HEK293 (cell line): ENCODE measurements at regions not wholly inside any gene's neighbourhood (a gene's known extent, or its start where the extent isn't known, plus 50 kb on each side); places are given as distances from the start of the nearest gene placed in this dataset.

Experiments used
- CTCF ChIA-PET: fragments of 350-600 bp; formaldehyde crosslinking; extraction: SDS; loops from one replicate; lab custom pipeline; 2021; ENCODE audit warnings: antibody characterized with exemption; lab: Yijun Ruan, JAX
- POLR2A ChIA-PET: fragments of 300-600 bp; formaldehyde crosslinking; extraction: SDS; loops from one replicate; lab custom pipeline; 2020; ENCODE audit warnings: antibody characterized with exemption, inconsistent platforms; lab: Yijun Ruan, JAX
- H3K27ac ChIP-seq: fragments of 200-500 bp; sonication (Bioruptor generic); 2 replicates; pipeline ENCODE4 v1.5.1; 2014; ENCODE audit warnings: low read depth, low read length, control low read depth, inconsistent platforms; ENCODE audit errors: extremely low read depth
- H3K36me3 ChIP-seq, 2 experiments: fragments of 200-500 bp in 1 of 2; sonication (Bioruptor generic) in 1 of 2; 1 replicate in 1 of 2; 2 replicates in 1 of 2; pipeline ENCODE4 v1.5.1; 2014 to 2017; ENCODE audit warnings: inconsistent platforms in 2 of 2, low read length in 2 of 2; ENCODE audit not compliant: control insufficient read depth in 2 of 2, insufficient read depth in 1 of 2
- H3K4me1 ChIP-seq: fragments of 200-500 bp; sonication (Bioruptor generic); 2 replicates; pipeline ENCODE4 v1.5.1; 2014; ENCODE audit warnings: mild to moderate bottlenecking, low read length, inconsistent platforms; ENCODE audit not compliant: control insufficient read depth, insufficient read depth
- H3K4me3 ChIP-seq: 2 replicates; pipeline ENCODE4 v1.5.1; 2011; ENCODE audit warnings: low read depth, mild to moderate bottlenecking, control low read depth, low read length, moderate library complexity
- H3K9me3 ChIP-seq: fragments of 200-500 bp; sonication (Bioruptor generic); 2 replicates; pipeline ENCODE4 v1.5.1; 2014; ENCODE audit warnings: low read depth, low read length, inconsistent platforms; ENCODE audit not compliant: control insufficient read depth, insufficient read depth
- GLIS1 ChIP-seq: fragments of 450-650 bp; formaldehyde crosslinking; IDR thresholded peaks from 2 replicates; pipeline ENCODE4 v1.5.1; 2016; ENCODE audit warnings: missing biosample characterization, missing genetic modification characterization
- HOXC10 ChIP-seq: sonication (generic); formaldehyde crosslinking; IDR thresholded peaks from 2 replicates; pipeline ENCODE4 v1.8.1; 2023; ENCODE audit warnings: mild to moderate bottlenecking, missing genetic modification reagents
- IKZF3 ChIP-seq: fragments of 450-650 bp; IDR thresholded peaks from 2 replicates; pipeline ENCODE4 v1.5.0; 2018; ENCODE audit warnings: missing biosample characterization, mild to moderate bottlenecking, missing genetic modification characterization, moderate library complexity
- ZNF184 ChIP-seq: fragments of 450-650 bp; IDR thresholded peaks from 2 replicates; pipeline ENCODE4 v1.5.1; 2018; ENCODE audit warnings: missing biosample characterization, mild to moderate bottlenecking, missing genetic modification characterization
- ZNF23 ChIP-seq: fragments of 450-650 bp; formaldehyde crosslinking; IDR thresholded peaks from 2 replicates; pipeline ENCODE4 v1.5.1; 2016; ENCODE audit warnings: missing biosample characterization, missing genetic modification characterization, borderline replicate concordance
- ZNF366 ChIP-seq: fragments of 450-650 bp; formaldehyde crosslinking; conservative IDR thresholded peaks from 2 replicates; pipeline ENCODE4 v1.5.1; 2016; ENCODE audit warnings: missing biosample characterization, missing genetic modification characterization
- ZNF391 ChIP-seq: fragments of 450-650 bp; formaldehyde crosslinking; IDR thresholded peaks from 2 replicates; pipeline ENCODE4 v1.5.1; 2016; ENCODE audit warnings: low read depth, missing biosample characterization, missing genetic modification characterization, borderline replicate concordance
- ZNF426 ChIP-seq: fragments of 450-650 bp; formaldehyde crosslinking; IDR thresholded peaks from 2 replicates; pipeline ENCODE4 v1.5.1; 2017; ENCODE audit warnings: missing biosample characterization, missing genetic modification characterization, mild to moderate bottlenecking, inconsistent platforms, moderate library complexity
- ZNF555 ChIP-seq: fragments of 450-650 bp; formaldehyde crosslinking; conservative IDR thresholded peaks from 2 replicates; pipeline ENCODE4 v1.5.1; 2017; ENCODE audit warnings: missing biosample characterization, mild to moderate bottlenecking, missing genetic modification characterization, inconsistent platforms
- ZNF830 ChIP-seq: fragments of 450-650 bp; IDR thresholded peaks from 2 replicates; pipeline ENCODE4 v1.5.0; 2018; ENCODE audit warnings: missing biosample characterization, missing genetic modification characterization, low read depth, mild to moderate bottlenecking, moderate library complexity
- TF ChIP-seq, protein P1 (sequence below): fragments of 450-650 bp; formaldehyde crosslinking; IDR thresholded peaks from 2 replicates; pipeline ENCODE4 v1.5.1; 2016; ENCODE audit warnings: missing biosample characterization, missing genetic modification characterization, borderline replicate concordance
- TF ChIP-seq, protein P2 (sequence below): fragments of 450-650 bp; formaldehyde crosslinking; IDR thresholded peaks from 2 replicates; pipeline ENCODE4 v1.5.1; 2016; ENCODE audit warnings: missing biosample characterization, missing genetic modification characterization
- TF ChIP-seq, protein P3 (sequence below): fragments of 450-650 bp; formaldehyde crosslinking; IDR thresholded peaks from 2 replicates; pipeline ENCODE4 v1.5.1; 2017; ENCODE audit warnings: missing biosample characterization, missing genetic modification characterization
- TF ChIP-seq, protein P4 (sequence below): fragments of 450-650 bp; formaldehyde crosslinking; IDR thresholded peaks from 2 replicates; pipeline ENCODE4 v1.5.1; 2016; ENCODE audit warnings: missing biosample characterization, missing genetic modification characterization

DNA sequence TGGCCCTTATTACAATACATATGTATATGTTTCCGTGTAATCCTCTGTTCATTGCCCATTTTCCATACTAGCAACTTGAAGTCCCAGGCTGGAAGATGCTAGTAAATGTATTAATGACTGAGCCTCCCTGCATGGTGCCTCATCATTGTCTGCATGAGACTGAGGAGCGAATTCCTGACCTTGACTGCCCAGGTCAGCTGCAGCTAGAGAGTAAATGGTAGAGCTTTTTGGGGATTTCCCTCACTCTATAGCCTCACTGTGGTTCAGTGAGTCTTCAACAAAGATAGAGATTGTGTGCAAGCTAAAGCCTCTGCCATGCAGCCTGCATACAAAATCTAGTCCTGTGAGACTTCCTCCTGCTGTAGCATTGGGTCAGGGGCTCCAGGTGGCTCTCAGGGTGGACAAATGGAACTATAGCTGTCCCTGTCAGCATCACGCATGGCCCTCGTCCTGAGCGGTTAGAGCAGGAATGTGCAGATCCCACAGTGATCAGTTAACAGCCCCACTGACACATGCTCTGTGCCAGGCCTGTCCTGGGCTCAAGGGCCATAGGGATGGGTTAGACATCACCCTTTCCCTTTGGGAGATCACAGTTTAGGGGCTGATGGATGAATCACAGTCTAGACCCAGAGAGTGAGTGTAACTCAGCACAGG is 741.7 kb downstream of the MATN1 start (continued):
- TF ChIP-seq, protein P1, sequence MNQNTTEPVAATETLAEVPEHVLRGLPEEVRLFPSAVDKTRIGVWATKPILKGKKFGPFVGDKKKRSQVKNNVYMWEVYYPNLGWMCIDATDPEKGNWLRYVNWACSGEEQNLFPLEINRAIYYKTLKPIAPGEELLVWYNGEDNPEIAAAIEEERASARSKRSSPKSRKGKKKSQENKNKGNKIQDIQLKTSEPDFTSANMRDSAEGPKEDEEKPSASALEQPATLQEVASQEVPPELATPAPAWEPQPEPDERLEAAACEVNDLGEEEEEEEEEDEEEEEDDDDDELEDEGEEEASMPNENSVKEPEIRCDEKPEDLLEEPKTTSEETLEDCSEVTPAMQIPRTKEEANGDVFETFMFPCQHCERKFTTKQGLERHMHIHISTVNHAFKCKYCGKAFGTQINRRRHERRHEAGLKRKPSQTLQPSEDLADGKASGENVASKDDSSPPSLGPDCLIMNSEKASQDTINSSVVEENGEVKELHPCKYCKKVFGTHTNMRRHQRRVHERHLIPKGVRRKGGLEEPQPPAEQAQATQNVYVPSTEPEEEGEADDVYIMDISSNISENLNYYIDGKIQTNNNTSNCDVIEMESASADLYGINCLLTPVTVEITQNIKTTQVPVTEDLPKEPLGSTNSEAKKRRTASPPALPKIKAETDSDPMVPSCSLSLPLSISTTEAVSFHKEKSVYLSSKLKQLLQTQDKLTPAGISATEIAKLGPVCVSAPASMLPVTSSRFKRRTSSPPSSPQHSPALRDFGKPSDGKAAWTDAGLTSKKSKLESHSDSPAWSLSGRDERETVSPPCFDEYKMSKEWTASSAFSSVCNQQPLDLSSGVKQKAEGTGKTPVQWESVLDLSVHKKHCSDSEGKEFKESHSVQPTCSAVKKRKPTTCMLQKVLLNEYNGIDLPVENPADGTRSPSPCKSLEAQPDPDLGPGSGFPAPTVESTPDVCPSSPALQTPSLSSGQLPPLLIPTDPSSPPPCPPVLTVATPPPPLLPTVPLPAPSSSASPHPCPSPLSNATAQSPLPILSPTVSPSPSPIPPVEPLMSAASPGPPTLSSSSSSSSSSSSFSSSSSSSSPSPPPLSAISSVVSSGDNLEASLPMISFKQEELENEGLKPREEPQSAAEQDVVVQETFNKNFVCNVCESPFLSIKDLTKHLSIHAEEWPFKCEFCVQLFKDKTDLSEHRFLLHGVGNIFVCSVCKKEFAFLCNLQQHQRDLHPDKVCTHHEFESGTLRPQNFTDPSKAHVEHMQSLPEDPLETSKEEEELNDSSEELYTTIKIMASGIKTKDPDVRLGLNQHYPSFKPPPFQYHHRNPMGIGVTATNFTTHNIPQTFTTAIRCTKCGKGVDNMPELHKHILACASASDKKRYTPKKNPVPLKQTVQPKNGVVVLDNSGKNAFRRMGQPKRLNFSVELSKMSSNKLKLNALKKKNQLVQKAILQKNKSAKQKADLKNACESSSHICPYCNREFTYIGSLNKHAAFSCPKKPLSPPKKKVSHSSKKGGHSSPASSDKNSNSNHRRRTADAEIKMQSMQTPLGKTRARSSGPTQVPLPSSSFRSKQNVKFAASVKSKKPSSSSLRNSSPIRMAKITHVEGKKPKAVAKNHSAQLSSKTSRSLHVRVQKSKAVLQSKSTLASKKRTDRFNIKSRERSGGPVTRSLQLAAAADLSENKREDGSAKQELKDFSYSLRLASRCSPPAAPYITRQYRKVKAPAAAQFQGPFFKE: no peak
- TF ChIP-seq, all 188 proteins: peak for 0

DNA sequence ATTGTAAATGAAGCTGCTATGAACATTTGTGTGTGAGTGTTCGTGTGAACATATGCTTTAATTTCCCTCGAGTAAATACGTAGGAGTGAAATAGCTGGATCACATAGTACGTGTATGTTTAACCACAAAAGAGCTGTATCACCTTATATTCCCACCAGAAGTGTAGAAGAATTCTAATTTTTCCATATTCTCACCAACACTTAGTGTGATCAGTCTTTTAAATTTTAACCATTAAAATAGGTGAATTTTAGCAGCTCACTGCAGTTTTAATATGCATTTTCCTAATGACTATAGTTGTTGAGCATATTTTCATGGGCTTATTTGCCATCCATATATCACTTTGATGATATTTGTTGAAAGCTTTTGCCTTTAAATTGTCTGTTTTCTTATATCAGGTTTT is 741.2 kb downstream of the PTPRU start:
- Histone ChIP-seq H3K4me1 (no peaks in the 10 kb centered on the region), H3K27ac (no peak overlapping the region), H3K4me3 (no peak overlapping the region), H3K9me3 (no peaks in the 10 kb centered on the region)
- POLR2A ChIA-PET: no interaction called here
- TF ChIP-seq ZNF184 (tag by site-specific recombination): peak; percentile 98
- no peak for TF ChIP-seq ZNF426 (tag by site-specific recombination)
- TF ChIP-seq, all 188 proteins: peak for 1
- no peaks in the 10 kb centered on the region for H3K36me3 ChIP-seq
- CTCF ChIA-PET: no interaction called here

DNA sequence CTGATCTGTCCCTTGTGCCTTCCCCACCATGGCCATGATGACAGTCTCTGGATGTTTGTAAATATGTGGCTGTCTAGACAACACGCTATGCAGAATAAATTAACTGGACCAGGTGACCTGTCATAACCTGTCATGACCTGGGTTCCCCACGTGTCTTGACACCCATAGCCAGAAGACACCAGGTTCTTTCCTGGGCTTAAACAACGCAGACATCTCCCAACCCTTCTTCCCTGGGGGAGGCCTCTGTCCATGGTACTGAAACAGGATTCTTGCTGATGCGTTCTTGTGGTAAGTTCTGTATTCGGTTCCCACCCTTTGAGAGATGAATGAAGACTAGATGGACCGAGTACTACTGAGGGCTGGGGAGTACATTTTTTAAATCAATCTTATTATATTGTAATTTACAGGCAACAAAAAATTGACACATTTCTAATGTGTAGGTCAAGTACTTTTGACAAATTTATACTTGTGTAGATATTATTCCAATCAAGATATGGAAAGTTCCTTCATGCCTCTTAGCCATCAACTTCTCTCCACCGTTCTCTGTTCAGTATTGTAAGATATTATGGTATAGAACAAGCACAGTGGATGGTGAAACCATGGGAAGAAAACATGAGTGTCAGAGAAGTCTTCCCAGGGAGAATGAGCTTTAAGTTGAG is 738.8 kb downstream of the PTPRU start:
- H3K27ac ChIP-seq: no peak overlapping the region
- no peaks in the 10 kb centered on the region for H3K9me3 ChIP-seq
- CTCF ChIA-PET: no interaction called here
- no peak overlapping the region for H3K4me3 ChIP-seq
- no peaks in the 10 kb centered on the region for H3K36me3 ChIP-seq
- no peaks in the 10 kb centered on the region for H3K4me1 ChIP-seq
- TF ChIP-seq, protein P2, sequence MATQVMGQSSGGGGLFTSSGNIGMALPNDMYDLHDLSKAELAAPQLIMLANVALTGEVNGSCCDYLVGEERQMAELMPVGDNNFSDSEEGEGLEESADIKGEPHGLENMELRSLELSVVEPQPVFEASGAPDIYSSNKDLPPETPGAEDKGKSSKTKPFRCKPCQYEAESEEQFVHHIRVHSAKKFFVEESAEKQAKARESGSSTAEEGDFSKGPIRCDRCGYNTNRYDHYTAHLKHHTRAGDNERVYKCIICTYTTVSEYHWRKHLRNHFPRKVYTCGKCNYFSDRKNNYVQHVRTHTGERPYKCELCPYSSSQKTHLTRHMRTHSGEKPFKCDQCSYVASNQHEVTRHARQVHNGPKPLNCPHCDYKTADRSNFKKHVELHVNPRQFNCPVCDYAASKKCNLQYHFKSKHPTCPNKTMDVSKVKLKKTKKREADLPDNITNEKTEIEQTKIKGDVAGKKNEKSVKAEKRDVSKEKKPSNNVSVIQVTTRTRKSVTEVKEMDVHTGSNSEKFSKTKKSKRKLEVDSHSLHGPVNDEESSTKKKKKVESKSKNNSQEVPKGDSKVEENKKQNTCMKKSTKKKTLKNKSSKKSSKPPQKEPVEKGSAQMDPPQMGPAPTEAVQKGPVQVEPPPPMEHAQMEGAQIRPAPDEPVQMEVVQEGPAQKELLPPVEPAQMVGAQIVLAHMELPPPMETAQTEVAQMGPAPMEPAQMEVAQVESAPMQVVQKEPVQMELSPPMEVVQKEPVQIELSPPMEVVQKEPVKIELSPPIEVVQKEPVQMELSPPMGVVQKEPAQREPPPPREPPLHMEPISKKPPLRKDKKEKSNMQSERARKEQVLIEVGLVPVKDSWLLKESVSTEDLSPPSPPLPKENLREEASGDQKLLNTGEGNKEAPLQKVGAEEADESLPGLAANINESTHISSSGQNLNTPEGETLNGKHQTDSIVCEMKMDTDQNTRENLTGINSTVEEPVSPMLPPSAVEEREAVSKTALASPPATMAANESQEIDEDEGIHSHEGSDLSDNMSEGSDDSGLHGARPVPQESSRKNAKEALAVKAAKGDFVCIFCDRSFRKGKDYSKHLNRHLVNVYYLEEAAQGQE (tag by site-specific recombination): peak; percentile 93
- TF ChIP-seq HOXC10 (CRISPR knock-in tag) (no peak), GLIS1 (tag by site-specific recombination) (0 out of 2 replicates have a peak, but pooled peaks have one; percentile 13)
- POLR2A ChIA-PET: no interaction called here

DNA sequence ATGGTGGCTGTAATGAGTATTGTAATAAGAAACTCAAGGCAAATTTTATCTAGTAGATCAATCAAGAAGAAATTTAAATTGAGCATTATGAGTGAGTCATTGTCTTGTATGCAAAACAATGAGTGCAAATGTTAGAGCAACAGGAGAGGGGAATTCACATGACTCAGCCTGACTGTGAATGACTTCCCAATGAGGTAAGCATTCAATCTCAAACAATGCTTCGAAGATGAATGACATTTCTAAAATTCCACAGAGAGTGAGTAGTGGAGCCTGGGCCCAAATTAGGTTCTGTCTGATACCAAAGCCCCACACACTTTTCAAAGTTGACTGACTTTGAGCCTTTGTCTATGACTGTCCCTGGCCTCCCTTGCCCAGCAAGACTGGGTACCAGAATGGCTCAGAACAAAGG is 738.0 kb downstream of the PTPRU start:
- no peaks in the 10 kb centered on the region for H3K9me3 ChIP-seq
- H3K4me3 ChIP-seq: no peak overlapping the region
- CTCF ChIA-PET: no interaction called here
- POLR2A ChIA-PET: no interaction called here
- H3K27ac ChIP-seq: no peak overlapping the region
- no peaks in the 10 kb centered on the region for H3K36me3 ChIP-seq
- H3K4me1 ChIP-seq: no peaks in the 10 kb centered on the region
- TF ChIP-seq GLIS1 (tag by site-specific recombination): no peak
- TF ChIP-seq ZNF830 (tag by site-specific recombination): no peak
- TF ChIP-seq, protein P3, sequence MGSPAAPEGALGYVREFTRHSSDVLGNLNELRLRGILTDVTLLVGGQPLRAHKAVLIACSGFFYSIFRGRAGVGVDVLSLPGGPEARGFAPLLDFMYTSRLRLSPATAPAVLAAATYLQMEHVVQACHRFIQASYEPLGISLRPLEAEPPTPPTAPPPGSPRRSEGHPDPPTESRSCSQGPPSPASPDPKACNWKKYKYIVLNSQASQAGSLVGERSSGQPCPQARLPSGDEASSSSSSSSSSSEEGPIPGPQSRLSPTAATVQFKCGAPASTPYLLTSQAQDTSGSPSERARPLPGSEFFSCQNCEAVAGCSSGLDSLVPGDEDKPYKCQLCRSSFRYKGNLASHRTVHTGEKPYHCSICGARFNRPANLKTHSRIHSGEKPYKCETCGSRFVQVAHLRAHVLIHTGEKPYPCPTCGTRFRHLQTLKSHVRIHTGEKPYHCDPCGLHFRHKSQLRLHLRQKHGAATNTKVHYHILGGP (tag by site-specific recombination): no peak
- no peak for TF ChIP-seq ZNF23
- TF ChIP-seq ZNF555 (tag by site-specific recombination): no peak
- no peak for TF ChIP-seq ZNF391
- TF ChIP-seq IKZF3 (tag by site-specific recombination): no peak
- TF ChIP-seq, protein P4, sequence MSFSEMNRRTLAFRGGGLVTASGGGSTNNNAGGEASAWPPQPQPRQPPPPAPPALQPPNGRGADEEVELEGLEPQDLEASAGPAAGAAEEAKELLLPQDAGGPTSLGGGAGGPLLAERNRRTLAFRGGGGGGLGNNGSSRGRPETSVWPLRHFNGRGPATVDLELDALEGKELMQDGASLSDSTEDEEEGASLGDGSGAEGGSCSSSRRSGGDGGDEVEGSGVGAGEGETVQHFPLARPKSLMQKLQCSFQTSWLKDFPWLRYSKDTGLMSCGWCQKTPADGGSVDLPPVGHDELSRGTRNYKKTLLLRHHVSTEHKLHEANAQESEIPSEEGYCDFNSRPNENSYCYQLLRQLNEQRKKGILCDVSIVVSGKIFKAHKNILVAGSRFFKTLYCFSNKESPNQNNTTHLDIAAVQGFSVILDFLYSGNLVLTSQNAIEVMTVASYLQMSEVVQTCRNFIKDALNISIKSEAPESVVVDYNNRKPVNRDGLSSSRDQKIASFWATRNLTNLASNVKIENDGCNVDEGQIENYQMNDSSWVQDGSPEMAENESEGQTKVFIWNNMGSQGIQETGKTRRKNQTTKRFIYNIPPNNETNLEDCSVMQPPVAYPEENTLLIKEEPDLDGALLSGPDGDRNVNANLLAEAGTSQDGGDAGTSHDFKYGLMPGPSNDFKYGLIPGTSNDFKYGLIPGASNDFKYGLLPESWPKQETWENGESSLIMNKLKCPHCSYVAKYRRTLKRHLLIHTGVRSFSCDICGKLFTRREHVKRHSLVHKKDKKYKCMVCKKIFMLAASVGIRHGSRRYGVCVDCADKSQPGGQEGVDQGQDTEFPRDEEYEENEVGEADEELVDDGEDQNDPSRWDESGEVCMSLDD (tag by site-specific recombination): no peak
- peak; percentile 47; the same call in 1 of the 2 replicates for TF ChIP-seq ZNF366
